GM12878 (cell line): ENCODE measurements at regions not wholly inside any gene's neighbourhood (a gene's known extent, or its start where the extent isn't known, plus 50 kb on each side); places are given as distances from the start of the nearest gene placed in this dataset.

Experiments used
- CTCF ChIP-seq, 3 experiments: IDR thresholded peaks in 2 of 3; conservative IDR thresholded peaks in 1 of 3; 2 replicates each; pipeline ENCODE4 v1.5.1; 2011; ENCODE audit warnings: low read depth in 3 of 3, low read length in 3 of 3, mild to moderate bottlenecking in 3 of 3, control low read depth in 2 of 3, moderate library complexity in 2 of 3, inconsistent platforms in 1 of 3, mixed read lengths in 1 of 3; ENCODE audit not compliant: control insufficient read depth in 2 of 3, insufficient read depth in 1 of 3; ENCODE audit errors: extremely low read depth in 1 of 3
- EGR1 ChIP-seq, 2 experiments: IDR thresholded peaks; 1 replicate in 1 of 2; 2 replicates in 1 of 2; pipeline ENCODE4 v1.6.1; 2011 to 2012; ENCODE audit warnings: low read depth in 2 of 2, low read length in 2 of 2, borderline replicate concordance in 1 of 2, mild to moderate bottlenecking in 1 of 2, moderate library complexity in 1 of 2
- JUND ChIP-seq: IDR thresholded peaks from 2 replicates; pipeline ENCODE4 v1.6.1; 2012; ENCODE audit warnings: low read depth, mild to moderate bottlenecking, low read length, improper control_type of control experiment, moderate library complexity
- MAX ChIP-seq: IDR thresholded peaks from 2 replicates; pipeline ENCODE4 v1.6.1; 2012; ENCODE audit warnings: low read depth, low read length, improper control_type of control experiment
- MYC ChIP-seq: IDR thresholded peaks from 2 replicates; pipeline ENCODE4 v1.6.1; 2011; ENCODE audit warnings: mild to moderate bottlenecking, low read length, moderate library complexity, inconsistent platforms; ENCODE audit not compliant: insufficient read depth, insufficient replicate concordance, insufficient read length, severe bottlenecking
- POLR2A ChIP-seq: IDR thresholded peaks from 2 replicates; pipeline ENCODE4 v1.6.1; 2011; ENCODE audit warnings: low read depth, mild to moderate bottlenecking, low read length
- RFX5 ChIP-seq: IDR thresholded peaks from 2 replicates; pipeline ENCODE4 v1.6.1; 2011; ENCODE audit warnings: low read depth, low read length, improper control_type of control experiment
- SIN3A ChIP-seq: IDR thresholded peaks from 2 replicates; pipeline ENCODE4 v1.6.1; 2012; ENCODE audit warnings: low read depth, low read length, improper control_type of control experiment
- ZNF274 ChIP-seq: IDR thresholded peaks from one replicate; pipeline ENCODE4 v1.8.0; 2011; ENCODE audit not compliant: insufficient read length, insufficient read depth
- TF ChIP-seq, protein P1 (sequence below): IDR thresholded peaks from 2 replicates; pipeline ENCODE4 v1.6.1; 2012; ENCODE audit warnings: mild to moderate bottlenecking, low read depth, low read length

- TF ChIP-seq ZNF274, result no peak
- no peak for TF ChIP-seq MYC
- TF ChIP-seq CTCF (IDR thresholded peaks at IDR 0.05 in 2 of 3, conservative IDR thresholded peaks at IDR 0.05 in 1 of 3; ENCODE audit: control insufficient read depth in 2 of 3, extremely low read depth in 1 of 3, insufficient read depth in 1 of 3, low read depth in 3 of 3, low read length in 3 of 3), result no peak
- no peak for TF ChIP-seq POLR2A
- TF ChIP-seq SIN3A, result no peak
- no peak for TF ChIP-seq EGR1 (IDR thresholded peaks at IDR 0.05; ENCODE audit: borderline replicate concordance in 1 of 2, low read depth in 2 of 2, low read length in 2 of 2)
- TF ChIP-seq, protein P1, sequence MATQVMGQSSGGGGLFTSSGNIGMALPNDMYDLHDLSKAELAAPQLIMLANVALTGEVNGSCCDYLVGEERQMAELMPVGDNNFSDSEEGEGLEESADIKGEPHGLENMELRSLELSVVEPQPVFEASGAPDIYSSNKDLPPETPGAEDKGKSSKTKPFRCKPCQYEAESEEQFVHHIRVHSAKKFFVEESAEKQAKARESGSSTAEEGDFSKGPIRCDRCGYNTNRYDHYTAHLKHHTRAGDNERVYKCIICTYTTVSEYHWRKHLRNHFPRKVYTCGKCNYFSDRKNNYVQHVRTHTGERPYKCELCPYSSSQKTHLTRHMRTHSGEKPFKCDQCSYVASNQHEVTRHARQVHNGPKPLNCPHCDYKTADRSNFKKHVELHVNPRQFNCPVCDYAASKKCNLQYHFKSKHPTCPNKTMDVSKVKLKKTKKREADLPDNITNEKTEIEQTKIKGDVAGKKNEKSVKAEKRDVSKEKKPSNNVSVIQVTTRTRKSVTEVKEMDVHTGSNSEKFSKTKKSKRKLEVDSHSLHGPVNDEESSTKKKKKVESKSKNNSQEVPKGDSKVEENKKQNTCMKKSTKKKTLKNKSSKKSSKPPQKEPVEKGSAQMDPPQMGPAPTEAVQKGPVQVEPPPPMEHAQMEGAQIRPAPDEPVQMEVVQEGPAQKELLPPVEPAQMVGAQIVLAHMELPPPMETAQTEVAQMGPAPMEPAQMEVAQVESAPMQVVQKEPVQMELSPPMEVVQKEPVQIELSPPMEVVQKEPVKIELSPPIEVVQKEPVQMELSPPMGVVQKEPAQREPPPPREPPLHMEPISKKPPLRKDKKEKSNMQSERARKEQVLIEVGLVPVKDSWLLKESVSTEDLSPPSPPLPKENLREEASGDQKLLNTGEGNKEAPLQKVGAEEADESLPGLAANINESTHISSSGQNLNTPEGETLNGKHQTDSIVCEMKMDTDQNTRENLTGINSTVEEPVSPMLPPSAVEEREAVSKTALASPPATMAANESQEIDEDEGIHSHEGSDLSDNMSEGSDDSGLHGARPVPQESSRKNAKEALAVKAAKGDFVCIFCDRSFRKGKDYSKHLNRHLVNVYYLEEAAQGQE, result no peak
- TF ChIP-seq JUND, result no peak
- TF ChIP-seq RFX5, result no peak
- no peak for TF ChIP-seq MAX
These were observed 228.1 kb upstream of the C11orf87 start for GRCh38 chr11:109193880-109194279.
